ENCODE measurements at regions not wholly inside any gene's neighbourhood (a gene's known extent, or its start where the extent isn't known, plus 50 kb on each side); places are given as distances from the start of the nearest gene placed in this dataset.

DNA sequence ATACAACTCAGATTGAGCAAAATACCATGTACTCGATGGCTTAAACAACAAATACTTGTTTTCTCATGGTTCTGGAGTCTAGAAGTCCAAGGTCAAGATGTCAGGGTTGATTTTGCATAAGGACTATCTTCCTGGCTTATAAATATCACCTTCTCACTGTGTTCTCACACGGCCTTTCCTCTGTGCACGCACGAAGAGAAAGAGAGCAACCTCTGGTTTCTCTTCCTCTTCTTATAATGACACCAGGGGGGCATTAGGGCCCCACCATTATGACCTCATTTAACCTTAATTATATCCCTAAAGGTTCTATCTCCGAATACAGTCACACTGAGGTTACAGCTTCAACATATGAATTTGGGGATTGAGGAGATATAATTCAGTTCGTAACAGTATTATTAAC, 504.0 kb downstream of the MAGEE1 start:
- TF ChIP-seq, protein P1, sequence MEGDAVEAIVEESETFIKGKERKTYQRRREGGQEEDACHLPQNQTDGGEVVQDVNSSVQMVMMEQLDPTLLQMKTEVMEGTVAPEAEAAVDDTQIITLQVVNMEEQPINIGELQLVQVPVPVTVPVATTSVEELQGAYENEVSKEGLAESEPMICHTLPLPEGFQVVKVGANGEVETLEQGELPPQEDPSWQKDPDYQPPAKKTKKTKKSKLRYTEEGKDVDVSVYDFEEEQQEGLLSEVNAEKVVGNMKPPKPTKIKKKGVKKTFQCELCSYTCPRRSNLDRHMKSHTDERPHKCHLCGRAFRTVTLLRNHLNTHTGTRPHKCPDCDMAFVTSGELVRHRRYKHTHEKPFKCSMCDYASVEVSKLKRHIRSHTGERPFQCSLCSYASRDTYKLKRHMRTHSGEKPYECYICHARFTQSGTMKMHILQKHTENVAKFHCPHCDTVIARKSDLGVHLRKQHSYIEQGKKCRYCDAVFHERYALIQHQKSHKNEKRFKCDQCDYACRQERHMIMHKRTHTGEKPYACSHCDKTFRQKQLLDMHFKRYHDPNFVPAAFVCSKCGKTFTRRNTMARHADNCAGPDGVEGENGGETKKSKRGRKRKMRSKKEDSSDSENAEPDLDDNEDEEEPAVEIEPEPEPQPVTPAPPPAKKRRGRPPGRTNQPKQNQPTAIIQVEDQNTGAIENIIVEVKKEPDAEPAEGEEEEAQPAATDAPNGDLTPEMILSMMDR (IDR thresholded peaks at IDR 0.05; ENCODE audit: poor library complexity, severe bottlenecking): no peak
- no peak for TF ChIP-seq TAF1 (IDR thresholded peaks at IDR 0.05; ENCODE audit: low read depth)
- TF ChIP-seq EZH2 (IDR thresholded peaks at IDR 0.05; ENCODE audit: borderline replicate concordance, insufficient read depth, low read length, poor library complexity, severe bottlenecking): no peak
- TF ChIP-seq POLR2AphosphoS5 (IDR thresholded peaks at IDR 0.05): no peak
- TF ChIP-seq RAD21 (conservative IDR thresholded peaks at IDR 0.05): no peak
- no peak for TF ChIP-seq MXI1 (conservative IDR thresholded peaks at IDR 0.05; ENCODE audit: poor library complexity, severe bottlenecking)

All from neural cell (in vitro differentiated cells).